ENCODE measurements at regions not wholly inside any gene's neighbourhood (a gene's known extent, or its start where the extent isn't known, plus 50 kb on each side); places are given as distances from the start of the nearest gene placed in this dataset.

GRCh38 chr10:53130337-53130736 is 357.8 kb upstream of the MBL2 start:
- ATAC-seq (no peak), DNase-seq (no peak)
- Histone ChIP-seq H3K4me3 (no peak overlapping the region), H3K4me1 (ENCODE audit: low read depth) (no peaks in the 10 kb centered on the region), H3K36me3 (ENCODE audit: low read depth) (no peaks in the 10 kb centered on the region), H3K9me3 (no peaks in the 10 kb centered on the region)
- TF ChIP-seq CTCF (IDR thresholded peaks at IDR 0.05), result no peak
- intact Hi-C loops (cut with DNase I, micrococcal nuclease), result no loop called here

GRCh38 chr10:53127686-53128085 is 355.1 kb upstream of the MBL2 start:
- DNase-seq (no peak), ATAC-seq (no peak)
- H3K4me3 ChIP-seq, result no peak overlapping the region
- intact Hi-C loops (cut with DNase I, micrococcal nuclease), result no loop called here
- H3K36me3 ChIP-seq (ENCODE audit: low read depth), result no peaks in the 10 kb centered on the region
- H3K9me3 ChIP-seq, result no peaks in the 10 kb centered on the region
- no peak for TF ChIP-seq CTCF (IDR thresholded peaks at IDR 0.05)
- no peaks in the 10 kb centered on the region for H3K4me1 ChIP-seq (ENCODE audit: low read depth)

- Histone ChIP-seq H3K36me3 (ENCODE audit: low read depth) (no peaks in the 10 kb centered on the region), H3K9me3 (no peaks in the 10 kb centered on the region), H3K4me1 (ENCODE audit: low read depth) (no peaks in the 10 kb centered on the region), H3K4me3 (no peak overlapping the region)
- no peak for TF ChIP-seq CTCF (IDR thresholded peaks at IDR 0.05)
- DNase-seq, result no peak
- intact Hi-C loops (cut with DNase I, micrococcal nuclease), result no loop called here
- ATAC-seq, result no peak
These were observed 350.7 kb upstream of the MBL2 start for GRCh38 chr10:53123311-53123710.

GRCh38 chr10:53122281-53122680 is 349.7 kb upstream of the MBL2 start:
- ATAC-seq (no peak), DNase-seq (no peak)
- Histone ChIP-seq H3K9me3 (no peaks in the 10 kb centered on the region), H3K4me3 (no peak overlapping the region), H3K36me3 (ENCODE audit: low read depth) (no peaks in the 10 kb centered on the region), H3K4me1 (ENCODE audit: low read depth) (no peaks in the 10 kb centered on the region)
- intact Hi-C loops (cut with DNase I, micrococcal nuclease), result no loop called here
- TF ChIP-seq CTCF (IDR thresholded peaks at IDR 0.05), result no peak

- Histone ChIP-seq H3K9me3 (no peaks in the 10 kb centered on the region), H3K36me3 (ENCODE audit: low read depth) (no peaks in the 10 kb centered on the region), H3K4me1 (ENCODE audit: low read depth) (no peaks in the 10 kb centered on the region), H3K4me3 (no peak overlapping the region)
- DNase-seq, result no peak
- no peak for ATAC-seq
- TF ChIP-seq CTCF (IDR thresholded peaks at IDR 0.05), result no peak
- intact Hi-C loops (cut with DNase I, micrococcal nuclease), result no loop called here
These were observed 343.1 kb upstream of the MBL2 start for GRCh38 chr10:53115660-53116059.

GRCh38 chr10:53111529-53111928 is 338.9 kb upstream of the MBL2 start:
- Histone ChIP-seq H3K4me3 (no peak overlapping the region), H3K4me1 (ENCODE audit: low read depth) (no peaks in the 10 kb centered on the region), H3K36me3 (ENCODE audit: low read depth) (no peaks in the 10 kb centered on the region), H3K9me3 (no peaks in the 10 kb centered on the region)
- DNase-seq (peak in 2 of 3 donors; percentile 9 to 24), ATAC-seq (peak; percentile 34)
- intact Hi-C loops (cut with DNase I, micrococcal nuclease), result no loop called here
- no peak for TF ChIP-seq CTCF (IDR thresholded peaks at IDR 0.05)

All from mucosa of descending colon (tissue), 3 donors.